ENCODE measurements at regions not wholly inside any gene's neighbourhood (a gene's known extent, or its start where the extent isn't known, plus 50 kb on each side); places are given as distances from the start of the nearest gene placed in this dataset.

DNA sequence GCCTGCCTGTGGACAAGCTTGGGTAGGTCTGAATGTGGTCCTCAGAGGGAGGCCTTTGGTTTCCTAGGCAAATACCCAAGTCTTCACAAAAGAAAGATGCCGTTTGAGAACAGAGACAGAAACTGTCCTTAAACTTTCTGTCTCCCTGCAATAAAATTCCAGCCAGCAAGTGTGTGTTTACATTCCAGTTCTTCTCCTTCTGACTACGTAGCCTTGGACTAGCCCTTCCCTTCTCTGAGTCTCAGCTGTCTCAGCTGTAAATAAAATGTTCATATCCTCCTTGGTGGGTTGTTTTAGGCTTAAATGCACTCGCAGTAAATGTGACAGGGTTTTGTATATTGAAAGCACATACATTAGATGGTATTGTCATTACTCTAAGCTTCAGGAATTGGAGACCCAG is 561.2 kb upstream of the MKI67 start:
- Histone ChIP-seq H3K4me1 (ENCODE audit: low read length) (no peaks in the 10 kb centered on the region), H4K20me1 (ENCODE audit: insufficient read depth, low read length) (no peaks in the 10 kb centered on the region), H3K79me2 (ENCODE audit: low read length) (no peaks in the 10 kb centered on the region), H3K27ac (ENCODE audit: low read length) (no peak overlapping the region), H2AFZ (ENCODE audit: low read depth, low read length) (no peak overlapping the region), H3K4me2 (ENCODE audit: low read length) (no peak overlapping the region), H3K36me3 (replicated peaks; ENCODE audit: low read depth, low read length) (no peaks in the 10 kb centered on the region), H3K4me3 (ENCODE audit: low read length) (no peak overlapping the region), H3K9me3 (ENCODE audit: insufficient read depth, low read length) (no peaks in the 10 kb centered on the region), H3K27me3 (ENCODE audit: low read depth, low read length) (no peaks in the 10 kb centered on the region), H3K9ac (ENCODE audit: low read length) (no peak overlapping the region)
- TF ChIP-seq EZH2phosphoT487 (IDR thresholded peaks at IDR 0.05; ENCODE audit: low read depth) = no peak
- TF ChIP-seq CTCF (IDR thresholded peaks at IDR 0.05; ENCODE audit: low read depth, low read length) = no peak

DNA sequence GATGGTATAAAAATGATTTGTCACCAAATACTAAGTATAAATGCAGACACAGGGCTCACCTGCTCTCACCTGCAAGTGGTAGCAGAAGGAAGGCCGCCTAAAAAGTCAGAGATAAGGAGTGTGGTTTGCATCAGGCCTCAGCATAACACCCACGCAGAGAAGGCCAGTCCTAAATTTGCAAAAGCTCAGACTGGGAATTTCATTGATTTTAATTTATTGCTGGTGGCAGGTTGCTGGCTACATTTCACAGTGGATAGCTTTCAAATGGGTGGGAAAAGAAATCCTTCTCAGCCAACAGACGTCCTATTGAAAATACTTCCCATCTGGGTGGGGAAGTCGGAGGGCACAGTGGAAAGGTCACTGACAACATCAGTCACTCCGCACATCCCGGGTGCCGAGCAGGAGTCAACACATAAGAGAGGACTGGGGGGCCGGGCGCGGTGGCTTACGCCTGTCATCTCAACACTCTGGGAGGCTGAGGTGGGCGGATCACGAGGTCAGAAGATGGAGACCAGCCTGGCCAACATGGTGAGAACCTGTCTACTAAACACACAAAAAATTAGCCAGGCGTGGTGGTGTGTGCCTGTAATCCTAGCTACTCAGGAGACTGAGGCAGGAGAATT is 561.8 kb upstream of the MKI67 start:
- Histone ChIP-seq H3K4me2 (ENCODE audit: low read length) (no peak overlapping the region), H3K27ac (ENCODE audit: low read length) (no peak overlapping the region), H3K79me2 (ENCODE audit: low read length) (no peaks in the 10 kb centered on the region), H3K9me3 (ENCODE audit: insufficient read depth, low read length) (no peaks in the 10 kb centered on the region), H3K9ac (ENCODE audit: low read length) (no peak overlapping the region), H2AFZ (ENCODE audit: low read depth, low read length) (no peak overlapping the region), H3K36me3 (replicated peaks; ENCODE audit: low read depth, low read length) (no peaks in the 10 kb centered on the region), H3K4me3 (ENCODE audit: low read length) (no peak overlapping the region), H3K27me3 (ENCODE audit: low read depth, low read length) (no peaks in the 10 kb centered on the region), H3K4me1 (ENCODE audit: low read length) (no peaks in the 10 kb centered on the region), H4K20me1 (ENCODE audit: insufficient read depth, low read length) (no peaks in the 10 kb centered on the region)
- TF ChIP-seq CTCF (IDR thresholded peaks at IDR 0.05; ENCODE audit: low read depth, low read length) = no peak
- no peak for TF ChIP-seq EZH2phosphoT487 (IDR thresholded peaks at IDR 0.05; ENCODE audit: low read depth)

DNA sequence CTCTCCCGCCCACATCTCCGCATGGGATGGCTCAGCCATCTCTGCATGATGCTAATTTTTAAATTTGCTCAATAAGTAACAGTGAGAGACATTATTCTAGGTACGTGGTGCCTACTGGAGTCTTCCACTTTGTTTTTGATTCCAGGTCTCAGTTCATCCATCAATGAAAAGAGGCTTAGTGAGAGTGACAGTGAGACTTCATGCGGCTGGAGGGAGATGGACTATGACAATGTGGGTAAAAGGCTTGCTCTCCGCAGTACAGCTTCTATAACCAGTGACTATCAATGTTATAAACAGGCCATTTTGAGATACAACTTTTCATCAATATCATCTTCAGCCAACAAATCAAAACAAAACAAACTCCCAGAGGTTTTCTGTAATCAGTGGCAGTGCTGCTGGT is 563.4 kb upstream of the MKI67 start:
- no peaks in the 10 kb centered on the region for H3K9me3 ChIP-seq (ENCODE audit: insufficient read depth, low read length)
- TF ChIP-seq EZH2phosphoT487 (IDR thresholded peaks at IDR 0.05; ENCODE audit: low read depth) (no peak), CTCF (IDR thresholded peaks at IDR 0.05; ENCODE audit: low read depth, low read length) (no peak)
- H3K79me2 ChIP-seq (ENCODE audit: low read length) = no peaks in the 10 kb centered on the region
- H3K4me1 ChIP-seq (ENCODE audit: low read length) = no peaks in the 10 kb centered on the region
- no peaks in the 10 kb centered on the region for H3K36me3 ChIP-seq (replicated peaks; ENCODE audit: low read depth, low read length)
- H3K27ac ChIP-seq (ENCODE audit: low read length) = no peak overlapping the region
- no peaks in the 10 kb centered on the region for H4K20me1 ChIP-seq (ENCODE audit: insufficient read depth, low read length)
- no peaks in the 10 kb centered on the region for H3K27me3 ChIP-seq (ENCODE audit: low read depth, low read length)
- no peak overlapping the region for H2AFZ ChIP-seq (ENCODE audit: low read depth, low read length)
- no peak overlapping the region for H3K4me2 ChIP-seq (ENCODE audit: low read length)
- H3K4me3 ChIP-seq (ENCODE audit: low read length) = no peak overlapping the region
- H3K9ac ChIP-seq (ENCODE audit: low read length) = no peak overlapping the region

DNA sequence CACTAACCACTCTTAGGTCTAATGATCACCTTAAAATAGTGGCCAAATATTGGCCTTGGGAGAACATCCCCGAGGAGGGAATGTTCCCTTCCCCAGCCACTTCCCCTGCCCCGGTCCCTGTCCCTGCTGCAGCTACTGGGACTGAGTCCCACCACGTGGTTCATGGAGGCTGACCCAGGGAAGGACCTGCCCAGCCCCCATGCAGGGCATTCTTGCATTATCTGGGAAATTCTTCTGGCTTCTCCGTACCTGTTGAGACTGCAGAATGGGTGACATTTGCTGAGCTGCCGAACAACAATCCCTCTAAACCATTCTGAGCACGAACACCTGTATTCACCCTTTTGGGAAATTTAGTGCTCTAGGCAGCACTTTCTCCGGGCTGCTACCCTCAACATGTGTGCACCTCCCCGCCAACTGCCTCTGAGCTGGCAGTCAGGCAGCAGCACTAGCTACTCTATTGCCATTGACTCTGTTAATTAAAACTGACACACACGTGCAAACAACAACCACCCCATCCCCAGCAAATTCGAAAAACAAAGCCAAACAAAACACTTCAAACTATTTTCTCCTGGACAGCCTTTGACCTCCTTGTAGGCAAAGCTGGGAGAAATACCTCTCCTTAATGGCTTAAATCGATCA is 567.4 kb upstream of the MKI67 start:
- Histone ChIP-seq H2AFZ (ENCODE audit: low read depth, low read length) (no peak overlapping the region), H3K4me1 (ENCODE audit: low read length) (no peaks in the 10 kb centered on the region), H3K36me3 (replicated peaks; ENCODE audit: low read depth, low read length) (no peaks in the 10 kb centered on the region), H3K27ac (ENCODE audit: low read length) (no peak overlapping the region), H3K79me2 (ENCODE audit: low read length) (no peaks in the 10 kb centered on the region), H3K9me3 (ENCODE audit: insufficient read depth, low read length) (no peaks in the 10 kb centered on the region), H4K20me1 (ENCODE audit: insufficient read depth, low read length) (no peaks in the 10 kb centered on the region), H3K4me2 (ENCODE audit: low read length) (no peak overlapping the region), H3K4me3 (ENCODE audit: low read length) (no peak overlapping the region), H3K9ac (ENCODE audit: low read length) (no peak overlapping the region), H3K27me3 (ENCODE audit: low read depth, low read length) (no peaks in the 10 kb centered on the region)
- TF ChIP-seq EZH2phosphoT487 (IDR thresholded peaks at IDR 0.05; ENCODE audit: low read depth) (no peak), CTCF (IDR thresholded peaks at IDR 0.05; ENCODE audit: low read depth, low read length) (no peak)

Measured in OCI-LY3 (cell line).